ENCODE measurements at regions not wholly inside any gene's neighbourhood (a gene's known extent, or its start where the extent isn't known, plus 50 kb on each side); places are given as distances from the start of the nearest gene placed in this dataset.
"Not testable (repeated sequence)": the region's sequence is repeated elsewhere in the genome, so short reads cannot be mapped to it uniquely, and the experiment has no call there.

- DNase-seq = no peak
Observed at GRCh38 chr5:172525307-172525995, 71.1 kb upstream of the SH3PXD2B start.

GRCh38 chr5:172524573-172525021, 70.3 kb upstream of the SH3PXD2B start:
- no peak for DNase-seq

GRCh38 chr5:172523146-172523745, 68.9 kb upstream of the SH3PXD2B start:
- no peak for DNase-seq

- DNase-seq = no peak
Observed at GRCh38 chr5:172521338-172521932, 67.1 kb upstream of the SH3PXD2B start.

GRCh38 chr5:172511952-172512351, 57.6 kb upstream of the SH3PXD2B start:
- no peak for DNase-seq

GRCh38 chr5:172509405-172509781, 55.1 kb upstream of the SH3PXD2B start:
- DNase-seq = no peak

- DNase-seq = no peak
Observed at GRCh38 chr5:172508471-172509404, 54.4 kb upstream of the SH3PXD2B start.

- DNase-seq = not testable (repeated sequence)
Observed at GRCh38 chr5:172507485-172507884, 53.2 kb upstream of the SH3PXD2B start.

GRCh38 chr5:172506921-172507320, 52.6 kb upstream of the SH3PXD2B start:
- no peak for DNase-seq

- DNase-seq = no peak
Observed at GRCh38 chr5:172506251-172506650, 51.9 kb upstream of the SH3PXD2B start.

- DNase-seq = no peak
Observed at GRCh38 chr5:172505845-172506244, 51.5 kb upstream of the SH3PXD2B start.

GRCh38 chr5:172505403-172505759, 51.1 kb upstream of the SH3PXD2B start:
- DNase-seq = no peak

GRCh38 chr5:172504701-172505402, 50.5 kb upstream of the SH3PXD2B start:
- no peak for DNase-seq

GRCh38 chr5:172503925-172504700, 49.8 kb upstream of the SH3PXD2B start:
- no peak for DNase-seq

Data from fibroblast of upper back skin (primary cell).